CD4-positive, alpha-beta T cell (primary cell): ENCODE measurements at regions not wholly inside any gene's neighbourhood (a gene's known extent, or its start where the extent isn't known, plus 50 kb on each side); places are given as distances from the start of the nearest gene placed in this dataset.

Source experiments
- ATAC-seq: fragments of 200-7000 bp; cut with Tn5 transposase; one replicate; pipeline ENCODE4 v1.10.0; 2022; ENCODE audit warnings: mild to moderate bottlenecking; ENCODE audit not compliant: poor library complexity
- CTCF ChIA-PET: fragments of 350-600 bp; sonication (Branson Sonifier 250); formaldehyde crosslinking; loops from one replicate; lab custom pipeline; 2021; ENCODE audit warnings: antibody characterized with exemption, inconsistent platforms; lab: Charles Lee
- POLR2A ChIA-PET: fragments of 350-600 bp; sonication (Branson Sonifier 250); formaldehyde crosslinking; loops from one replicate; lab custom pipeline; 2021; ENCODE audit warnings: antibody characterized with exemption, inconsistent platforms; lab: Charles Lee
- DNase-seq, 14 experiments: peaks; one replicate each; pipeline ENCODE4 v3.0.0-alpha.2; 2013 to 2020; ENCODE audit warnings: mixed read lengths in 2 of 14
- H3K27ac ChIP-seq, 2 donors: one replicate each; pipeline versions ENCODE4 v1.5.1 to v1.7.0; 2013; ENCODE audit warnings: low read length in 2 of 2, low read depth in 1 of 2, mild to moderate bottlenecking in 1 of 2
- H3K27me3 ChIP-seq, 2 experiments: 1 replicate in 1 of 2; 2 replicates in 1 of 2; pipeline versions ENCODE4 v1.6.1 to v1.7.0; 2013; ENCODE audit warnings: low read length in 2 of 2, control low read depth in 1 of 2, mild to moderate bottlenecking in 1 of 2, moderate library complexity in 1 of 2; ENCODE audit not compliant: insufficient read depth in 2 of 2, control insufficient read depth in 1 of 2
- H3K36me3 ChIP-seq: one replicate; pipeline ENCODE4 v1.6.1; 2013; ENCODE audit warnings: low read length, control low read depth; ENCODE audit not compliant: insufficient read depth
- H3K4me1 ChIP-seq: one replicate; pipeline ENCODE4 v1.6.1; 2013; ENCODE audit warnings: low read length, control low read depth; ENCODE audit not compliant: insufficient read depth
- H3K4me3 ChIP-seq: one replicate; pipeline ENCODE4 v1.5.1; 2013; ENCODE audit warnings: mild to moderate bottlenecking, low read length, moderate library complexity
- H3K9me3 ChIP-seq, 2 experiments: 1 replicate in 1 of 2; 2 replicates in 1 of 2; pipeline versions ENCODE4 v1.6.1 to v1.7.0; 2013; ENCODE audit warnings: low read length in 2 of 2, mild to moderate bottlenecking in 2 of 2, control low read depth in 1 of 2, moderate library complexity in 1 of 2; ENCODE audit not compliant: control insufficient read depth in 1 of 2, insufficient read depth in 1 of 2
- H3K27ac Mint-ChIP-seq: one replicate; pipeline ENCODE4 v1.8.0; 2020; ENCODE audit warnings: mixed read lengths
- H3K27me3 Mint-ChIP-seq: one replicate; pipeline ENCODE4 v1.8.0; 2021; ENCODE audit warnings: mixed read lengths
- H3K36me3 Mint-ChIP-seq: one replicate; pipeline ENCODE4 v1.8.0; 2021; ENCODE audit warnings: low read depth, mixed read lengths
- H3K4me1 Mint-ChIP-seq: one replicate; pipeline ENCODE4 v1.8.0; 2021; ENCODE audit warnings: low read depth, mixed read lengths
- H3K4me3 Mint-ChIP-seq: one replicate; pipeline ENCODE4 v1.8.0; 2020; ENCODE audit warnings: mild to moderate bottlenecking, mixed read lengths
- H3K9me3 Mint-ChIP-seq: one replicate; pipeline ENCODE4 v1.8.0; 2020; ENCODE audit warnings: mixed read lengths
- intact Hi-C, 2 experiments: fragments of 100-400 bp; cut with DNase I in 1 of 2; cut with micrococcal nuclease in 1 of 2; formaldehyde crosslinking; loops; one replicate each; pipeline versions ENCODE4 v1.15.1 to v1.9.0; 2023 to 2025; cut with DNase I, micrococcal nuclease
- TF ChIP-seq, protein P1 (sequence below): fragments of 200-600 bp; IDR thresholded peaks from one replicate; pipeline ENCODE4 v1.8.0; 2022; ENCODE audit warnings: antibody characterized with exemption, mild to moderate bottlenecking

DNA sequence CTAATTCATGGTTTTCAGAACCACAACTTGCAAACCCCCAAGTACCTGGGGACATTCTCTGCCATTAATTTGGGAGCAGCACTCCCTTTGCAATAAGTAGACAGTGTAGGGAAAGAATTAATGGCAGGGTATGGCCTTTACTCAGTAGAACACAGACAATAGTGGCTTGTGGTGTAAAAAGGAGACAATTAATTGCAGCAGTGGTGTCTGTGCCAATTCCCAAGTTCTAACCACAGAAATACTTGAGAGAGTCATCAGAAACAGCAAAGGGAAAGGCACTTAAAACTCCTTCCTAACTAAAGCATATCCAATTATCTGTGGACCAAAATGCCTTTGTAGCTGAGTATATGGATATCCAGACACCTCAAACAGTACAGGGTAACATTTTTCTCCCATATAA, 257.6 kb upstream of the POU3F2 start:
- no peaks in the 10 kb centered on the region for H3K9me3 Mint-ChIP-seq
- Histone ChIP-seq H3K4me1 (no peaks in the 10 kb centered on the region), H3K27ac (no peak overlapping the region), H3K36me3 (no peaks in the 10 kb centered on the region), H3K27me3 (no peaks in the 10 kb centered on the region), H3K9me3 (no peaks in the 10 kb centered on the region), H3K4me3 (no peak overlapping the region)
- TF ChIP-seq, protein P1, sequence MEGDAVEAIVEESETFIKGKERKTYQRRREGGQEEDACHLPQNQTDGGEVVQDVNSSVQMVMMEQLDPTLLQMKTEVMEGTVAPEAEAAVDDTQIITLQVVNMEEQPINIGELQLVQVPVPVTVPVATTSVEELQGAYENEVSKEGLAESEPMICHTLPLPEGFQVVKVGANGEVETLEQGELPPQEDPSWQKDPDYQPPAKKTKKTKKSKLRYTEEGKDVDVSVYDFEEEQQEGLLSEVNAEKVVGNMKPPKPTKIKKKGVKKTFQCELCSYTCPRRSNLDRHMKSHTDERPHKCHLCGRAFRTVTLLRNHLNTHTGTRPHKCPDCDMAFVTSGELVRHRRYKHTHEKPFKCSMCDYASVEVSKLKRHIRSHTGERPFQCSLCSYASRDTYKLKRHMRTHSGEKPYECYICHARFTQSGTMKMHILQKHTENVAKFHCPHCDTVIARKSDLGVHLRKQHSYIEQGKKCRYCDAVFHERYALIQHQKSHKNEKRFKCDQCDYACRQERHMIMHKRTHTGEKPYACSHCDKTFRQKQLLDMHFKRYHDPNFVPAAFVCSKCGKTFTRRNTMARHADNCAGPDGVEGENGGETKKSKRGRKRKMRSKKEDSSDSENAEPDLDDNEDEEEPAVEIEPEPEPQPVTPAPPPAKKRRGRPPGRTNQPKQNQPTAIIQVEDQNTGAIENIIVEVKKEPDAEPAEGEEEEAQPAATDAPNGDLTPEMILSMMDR: no peak
- H3K27ac Mint-ChIP-seq: no peak overlapping the region
- H3K4me1 Mint-ChIP-seq: no peaks in the 10 kb centered on the region
- no peak overlapping the region for H3K4me3 Mint-ChIP-seq
- DNase-seq (no peak), ATAC-seq (no peak)
- ChIA-PET CTCF (no interaction called here), POLR2A (no interaction called here)
- intact Hi-C loops: no loop called here
- no peaks in the 10 kb centered on the region for H3K27me3 Mint-ChIP-seq
- H3K36me3 Mint-ChIP-seq: no peaks in the 10 kb centered on the region

DNA sequence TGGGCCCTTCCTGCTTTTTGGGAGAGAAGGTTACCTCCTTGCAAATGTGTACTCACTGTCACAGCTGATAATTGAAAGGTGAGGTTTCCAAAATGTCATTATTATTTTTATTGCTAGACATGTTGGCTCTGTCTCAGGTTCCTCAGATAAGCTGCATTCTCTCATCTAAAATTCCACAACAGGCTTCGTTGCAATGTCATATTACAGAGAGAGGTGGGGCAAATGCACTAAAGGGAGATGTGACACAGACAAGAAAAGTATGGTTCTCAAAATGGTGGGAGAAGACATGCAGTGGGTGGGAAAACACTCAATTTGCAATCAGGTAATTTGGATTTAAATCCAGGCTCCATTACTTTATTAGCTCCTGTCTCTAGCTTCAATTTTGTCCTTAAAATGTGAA, 256.4 kb upstream of the POU3F2 start:
- H3K36me3 Mint-ChIP-seq: no peaks in the 10 kb centered on the region
- H3K9me3 Mint-ChIP-seq: no peaks in the 10 kb centered on the region
- H3K36me3 ChIP-seq: no peaks in the 10 kb centered on the region
- intact Hi-C loops: no loop called here
- ChIA-PET CTCF (no interaction called here), POLR2A (no interaction called here)
- no peak overlapping the region for H3K4me3 Mint-ChIP-seq
- H3K9me3 ChIP-seq: no peaks in the 10 kb centered on the region
- H3K27ac ChIP-seq: no peak overlapping the region
- H3K4me3 ChIP-seq: no peak overlapping the region
- no peak for DNase-seq
- H3K4me1 Mint-ChIP-seq: no peaks in the 10 kb centered on the region
- no peaks in the 10 kb centered on the region for H3K27me3 Mint-ChIP-seq
- ATAC-seq: no peak
- TF ChIP-seq, protein P1: no peak
- no peaks in the 10 kb centered on the region for H3K4me1 ChIP-seq
- no peaks in the 10 kb centered on the region for H3K27me3 ChIP-seq
- no peak overlapping the region for H3K27ac Mint-ChIP-seq

DNA sequence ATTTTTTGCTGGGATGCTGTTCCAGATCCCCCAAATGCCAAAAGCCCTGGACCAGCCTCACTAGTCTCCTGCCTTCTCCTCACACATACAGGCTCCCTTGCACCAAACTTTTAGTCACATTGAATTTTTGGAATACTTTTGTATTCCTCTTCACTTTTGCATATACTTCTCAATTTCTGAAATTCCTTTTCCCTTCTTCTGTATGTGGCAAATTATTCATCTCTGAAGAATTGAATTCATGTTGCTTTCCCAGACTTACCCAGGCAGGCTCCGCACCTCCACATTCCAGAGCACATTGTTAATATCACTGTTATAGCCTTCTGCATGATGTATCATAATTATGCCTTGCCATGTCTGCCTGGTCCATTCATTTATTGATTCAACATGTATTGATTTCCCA, 255.3 kb upstream of the POU3F2 start:
- ATAC-seq (no peak), DNase-seq (no peak)
- H3K36me3 ChIP-seq: no peaks in the 10 kb centered on the region
- no peak overlapping the region for H3K27ac ChIP-seq
- Mint-ChIP-seq H3K27ac (no peak overlapping the region), H3K4me1 (no peaks in the 10 kb centered on the region), H3K27me3 (peaks cover under 1% of the 10 kb centered on the region), H3K9me3 (no peaks in the 10 kb centered on the region), H3K4me3 (no peak overlapping the region), H3K36me3 (no peaks in the 10 kb centered on the region)
- H3K4me1 ChIP-seq: no peaks in the 10 kb centered on the region
- TF ChIP-seq, protein P1: no peak
- H3K4me3 ChIP-seq: no peak overlapping the region
- CTCF ChIA-PET: no interaction called here
- POLR2A ChIA-PET: no interaction called here
- no peaks in the 10 kb centered on the region for H3K27me3 ChIP-seq
- no peaks in the 10 kb centered on the region for H3K9me3 ChIP-seq
- intact Hi-C loops: no loop called here
